GM19467 (cell line): ENCODE measurements at regions not wholly inside any gene's neighbourhood (a gene's known extent, or its start where the extent isn't known, plus 50 kb on each side); places are given as distances from the start of the nearest gene placed in this dataset.
"Not testable (repeated sequence)": the region's sequence is repeated elsewhere in the genome, so short reads cannot be mapped to it uniquely, and the experiment has no call there.

Experiments used
- ATAC-seq: cut with Tn5 transposase; IDR thresholded peaks from one replicate; pipeline ENCODE4 v1.9.1; 2021; ENCODE audit warnings: mild to moderate bottlenecking, moderate library complexity; ENCODE audit not compliant: unreplicated experiment

DNA sequence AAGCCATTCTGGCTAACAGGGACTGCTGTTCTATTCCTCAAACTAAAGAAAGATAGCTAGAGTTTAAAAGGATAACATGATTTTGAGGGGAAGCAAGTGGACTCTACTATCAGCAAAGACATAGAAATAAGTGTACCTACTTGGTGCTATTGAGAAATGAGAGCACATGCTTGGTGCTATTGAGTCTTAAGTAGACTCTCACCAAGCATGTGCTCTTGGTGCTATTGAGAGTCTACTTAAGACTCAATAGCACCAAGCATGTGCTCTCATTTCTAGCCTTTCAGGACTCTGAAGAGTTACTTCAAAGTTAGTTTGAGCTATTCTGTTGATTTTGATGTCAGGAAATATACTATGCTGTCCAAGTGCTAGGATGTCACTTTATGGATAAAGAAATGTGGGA lies 733.0 kb upstream of the ZWINT start:
- ATAC-seq, result no peak

DNA sequence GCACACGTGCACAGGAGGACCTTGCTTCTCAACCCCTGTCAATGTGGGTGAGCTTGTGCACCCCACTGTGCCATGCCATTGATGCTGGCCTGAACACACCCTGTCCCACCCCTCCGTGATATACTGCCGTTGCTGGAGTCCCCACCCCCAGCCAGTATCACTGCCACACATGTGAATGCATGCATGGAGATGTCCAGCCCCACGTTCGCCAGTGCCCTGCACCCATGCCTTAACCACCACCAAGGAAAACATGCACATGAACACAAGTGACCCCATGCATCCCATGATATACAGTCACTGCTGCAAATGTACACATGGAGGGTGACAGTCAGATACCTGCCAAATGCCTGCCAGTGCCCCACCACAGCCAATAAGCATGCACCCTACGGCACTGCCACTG lies 692.5 kb upstream of the ZWINT start:
- no peak for ATAC-seq

DNA sequence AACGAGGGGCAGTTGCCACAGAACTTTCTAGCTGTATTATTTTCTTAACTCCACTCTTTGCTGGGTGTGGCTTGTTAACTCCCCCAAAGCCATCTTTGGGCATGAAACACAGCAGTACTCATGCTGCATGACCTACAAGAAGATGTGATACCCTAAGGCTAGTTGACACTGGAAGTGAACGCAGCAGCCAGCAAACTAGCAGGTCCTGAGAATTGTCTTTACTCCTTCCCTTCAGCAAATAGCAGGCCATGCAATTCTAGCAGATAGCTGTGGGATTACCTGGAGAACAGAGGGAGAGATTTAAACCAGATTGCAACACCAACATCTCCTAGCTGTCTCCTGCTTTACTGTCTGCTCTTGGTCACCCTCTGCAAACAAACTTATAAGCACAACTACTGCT lies 688.0 kb upstream of the ZWINT start:
- ATAC-seq, result no peak

DNA sequence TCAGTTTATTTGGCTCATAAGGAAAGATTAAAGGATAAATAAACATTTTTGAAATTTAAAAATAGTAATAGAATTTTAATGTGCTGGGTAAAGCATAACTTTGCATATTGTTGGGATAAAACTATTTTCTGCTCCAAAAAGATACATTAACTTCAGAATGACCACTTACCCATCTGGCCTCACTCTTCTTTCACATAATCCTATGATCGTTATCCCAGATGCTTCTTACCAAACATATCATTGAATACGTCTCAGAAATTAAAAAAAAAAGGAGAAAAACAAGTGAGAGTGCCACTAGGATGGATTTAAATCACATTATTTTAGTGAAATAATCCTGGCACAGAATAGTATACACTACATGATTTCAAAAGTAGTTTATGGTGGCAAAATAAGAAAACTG lies 677.5 kb upstream of the ZWINT start:
- ATAC-seq, result no peak

DNA sequence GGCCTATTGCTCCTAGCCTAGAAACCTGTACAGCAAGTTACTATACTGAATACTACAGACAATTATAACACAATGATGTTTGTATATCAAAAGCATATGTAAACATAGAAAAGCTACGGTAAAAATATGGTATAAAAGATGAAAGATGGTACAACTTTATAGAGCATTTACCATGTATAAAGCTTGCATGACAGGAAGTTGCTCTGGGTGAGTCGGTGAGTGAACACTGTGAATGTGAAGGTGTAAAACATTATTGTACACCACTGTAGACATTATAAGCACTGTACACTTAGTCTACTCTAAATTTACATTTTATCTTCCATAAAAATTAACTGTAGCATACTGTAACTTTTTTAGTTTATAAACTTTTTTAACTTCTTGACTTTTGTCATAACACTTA lies 674.3 kb upstream of the ZWINT start:
- ATAC-seq, result no peak

DNA sequence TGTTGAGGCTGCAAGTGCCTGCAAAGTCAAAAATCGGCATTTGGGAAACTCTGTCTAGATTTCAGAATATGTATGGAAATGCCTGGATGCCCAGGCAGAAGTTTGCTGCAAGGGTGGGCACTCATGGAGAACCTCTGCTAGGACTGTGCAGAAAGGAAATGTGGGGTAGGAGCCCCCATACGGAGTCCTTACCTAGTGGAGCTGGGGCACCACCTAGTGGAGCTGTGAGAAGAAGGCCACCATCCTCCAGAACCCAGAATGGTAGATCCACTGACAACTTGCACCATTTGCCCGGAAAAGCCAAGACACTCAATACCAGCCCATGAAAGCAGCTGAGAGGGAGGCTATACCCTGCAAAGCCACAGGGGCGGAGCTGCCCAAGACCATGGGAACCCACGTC lies 671.2 kb upstream of the ZWINT start:
- ATAC-seq, result not testable (repeated sequence)

DNA sequence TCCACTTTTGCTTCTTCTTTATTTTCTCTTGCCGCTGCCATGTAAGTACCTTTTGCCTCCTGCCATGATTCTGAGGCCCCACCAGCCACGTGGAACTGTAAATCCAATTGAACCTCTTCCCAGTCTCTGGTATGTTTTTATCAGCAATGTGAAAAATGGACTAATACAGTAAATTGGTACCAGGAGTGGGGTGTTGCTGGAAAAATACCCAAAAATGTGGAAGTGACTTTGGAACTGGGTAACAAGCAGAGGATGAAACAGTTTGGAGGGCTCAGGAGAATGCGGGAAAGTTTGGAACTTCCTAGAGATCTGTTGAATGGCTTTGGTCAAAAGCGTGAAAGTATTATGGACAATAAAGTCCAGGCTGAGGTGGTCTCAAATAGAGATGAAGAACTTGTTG lies 670.3 kb upstream of the ZWINT start:
- ATAC-seq, result no peak

DNA sequence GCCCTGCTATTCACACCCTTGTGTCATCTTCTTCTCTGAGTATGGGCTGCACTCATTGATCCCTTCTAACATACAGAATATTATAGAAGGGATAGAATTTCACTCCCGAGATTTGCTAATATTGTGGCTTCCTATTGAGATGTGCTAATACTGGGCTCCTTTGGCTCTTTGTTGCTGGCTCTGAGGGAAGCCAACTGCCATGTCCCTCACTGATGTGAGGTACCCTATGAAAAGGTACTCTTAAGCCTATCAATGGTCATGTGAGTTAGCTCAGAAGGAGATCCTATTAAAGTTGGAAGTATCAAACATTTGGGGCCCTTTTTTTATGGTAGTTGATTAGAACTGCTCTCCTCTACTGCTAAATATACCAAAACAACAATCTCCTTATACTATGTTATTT lies 665.2 kb upstream of the ZWINT start:
- ATAC-seq, result no peak

DNA sequence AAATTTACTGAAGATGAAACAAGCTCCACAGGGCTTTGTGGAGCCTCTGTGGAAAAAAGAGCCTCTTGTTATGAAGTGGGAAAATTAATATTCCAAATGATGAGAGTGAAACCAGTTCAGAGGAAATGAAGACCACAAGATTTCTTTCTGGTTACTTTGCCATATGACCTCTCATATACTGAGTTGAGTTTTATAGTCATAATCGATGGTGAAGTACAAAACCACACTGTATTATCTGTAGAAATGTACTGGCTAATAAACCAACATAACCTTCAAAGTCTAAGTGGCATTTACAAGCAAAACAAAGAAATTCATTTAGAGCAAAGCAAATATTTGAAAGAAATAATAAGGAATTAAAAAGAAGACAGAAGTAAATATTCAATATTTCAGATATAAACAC lies 662.6 kb upstream of the ZWINT start:
- no peak for ATAC-seq

DNA sequence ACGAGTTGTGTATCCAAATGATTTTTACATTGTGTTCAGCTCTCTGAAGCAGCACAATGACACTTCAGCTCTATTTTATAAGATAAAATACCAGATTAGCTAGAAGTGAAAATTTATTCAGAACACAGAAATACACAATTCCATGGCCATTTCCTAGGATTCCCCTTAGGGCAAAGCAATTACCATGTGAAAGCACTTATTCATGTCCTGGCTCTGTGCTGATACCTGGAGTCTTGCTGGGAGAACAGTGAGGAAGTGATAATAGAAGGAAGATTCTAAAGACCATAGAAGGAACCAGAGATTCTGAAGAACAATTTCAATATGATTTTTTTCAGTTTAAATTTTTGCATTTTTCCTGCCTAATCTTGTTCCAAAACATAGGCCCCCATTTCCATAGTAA lies 657.4 kb upstream of the ZWINT start:
- no peak for ATAC-seq

DNA sequence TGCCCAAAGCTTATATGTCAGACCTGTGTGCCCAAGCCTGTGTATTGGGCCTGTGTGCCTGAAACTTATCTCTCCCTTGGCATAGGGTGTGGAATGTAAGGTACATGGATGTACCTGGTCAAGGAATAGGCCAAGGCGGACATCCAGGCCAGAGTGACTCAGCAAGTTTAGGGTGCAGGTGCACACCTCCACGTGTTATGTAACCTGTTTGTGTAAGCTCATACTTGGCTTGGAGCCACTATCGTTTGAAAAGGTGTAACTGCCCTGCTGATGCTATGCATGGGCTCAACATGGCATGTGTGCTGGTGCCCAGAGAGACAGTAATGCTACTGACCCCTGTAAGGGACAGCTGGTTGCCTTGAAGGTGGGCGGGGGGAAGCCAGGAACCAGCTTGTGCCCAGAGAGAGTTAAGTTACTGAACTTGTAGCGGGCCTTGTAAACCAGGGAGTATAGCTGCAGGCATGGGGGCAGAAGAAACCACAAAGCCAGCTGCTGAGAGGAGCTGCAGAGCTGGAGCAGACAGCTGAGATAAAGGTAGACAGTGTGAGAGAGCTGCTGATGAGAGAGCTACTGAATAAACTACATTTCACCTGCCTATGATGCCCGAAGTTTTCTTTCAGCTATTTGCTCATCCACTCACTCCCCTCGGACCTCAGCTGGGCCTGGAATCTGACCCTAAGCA lies 656.4 kb upstream of the ZWINT start:
- ATAC-seq, result no peak

DNA sequence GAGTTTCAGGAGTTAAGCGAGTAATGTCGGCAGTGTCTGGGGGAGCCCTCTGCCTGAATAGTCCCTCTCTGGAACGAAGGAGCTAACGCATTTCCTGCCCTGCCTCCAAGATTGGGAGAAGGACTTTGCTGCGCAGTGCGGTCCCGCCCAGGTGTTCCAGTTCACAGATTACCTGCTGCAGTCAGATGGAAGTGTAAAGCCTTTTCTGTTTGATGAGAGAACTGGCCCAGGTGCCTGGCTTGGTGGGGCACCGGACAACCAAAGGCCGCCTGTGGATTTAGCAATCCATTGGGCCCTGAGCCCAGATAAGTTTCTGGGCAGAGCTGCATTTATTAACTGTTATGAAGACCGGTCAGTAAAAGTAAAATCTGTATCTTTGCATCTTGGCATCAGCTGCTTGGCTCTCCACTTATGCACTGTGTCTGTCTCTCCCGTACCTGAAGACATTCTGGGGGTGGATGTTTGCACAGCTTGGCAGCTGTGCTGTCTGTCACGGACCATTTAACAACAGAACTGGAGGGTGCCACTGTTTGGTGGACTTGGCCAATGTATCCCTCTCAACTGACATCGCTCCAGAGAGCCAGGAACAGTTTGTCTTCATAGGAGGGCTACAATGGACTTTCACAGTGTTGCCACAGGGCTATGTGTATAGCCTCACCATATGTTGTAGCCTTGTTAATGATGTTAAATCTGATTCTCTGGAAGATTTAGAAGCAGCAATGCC lies 654.7 kb upstream of the ZWINT start:
- no peak for ATAC-seq

DNA sequence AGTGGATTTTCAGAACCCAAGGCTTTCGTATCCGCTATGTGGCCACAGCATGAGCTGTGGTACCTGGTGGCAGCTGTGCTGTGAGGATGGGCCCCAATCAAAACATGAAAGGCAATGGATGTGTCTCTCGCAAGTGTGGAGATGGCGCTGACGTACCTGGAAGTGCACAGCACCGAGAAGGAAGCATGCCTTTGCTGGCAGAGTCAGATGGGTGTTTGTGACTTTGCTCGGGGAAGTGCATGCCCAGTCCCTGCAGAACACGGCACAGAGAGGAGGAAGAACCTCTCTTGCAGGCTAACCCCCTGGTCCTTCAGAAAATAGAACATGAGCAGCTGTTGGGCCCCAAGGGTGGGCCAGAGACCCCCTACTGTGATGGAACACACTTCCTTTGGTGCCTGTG lies 654.1 kb upstream of the ZWINT start:
- ATAC-seq, result no peak

DNA sequence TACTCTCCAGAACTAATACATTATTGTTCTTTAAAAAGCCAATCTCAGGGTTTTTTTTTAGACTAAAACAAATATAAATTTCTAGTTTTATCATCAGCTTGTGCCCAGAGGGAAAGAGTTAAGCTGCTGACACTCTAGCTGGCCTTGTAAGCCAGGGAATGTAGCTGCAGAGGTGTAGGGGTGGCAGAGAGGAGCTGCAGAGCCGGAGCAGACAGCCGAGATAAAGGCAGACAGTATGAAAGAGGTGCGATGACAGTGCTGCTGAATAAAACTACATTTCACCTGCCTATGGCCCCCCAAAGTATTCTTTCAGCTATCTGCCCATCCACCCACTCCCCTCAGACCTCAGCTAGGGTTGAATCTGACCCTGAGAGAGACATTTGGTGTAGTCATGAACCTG lies 653.7 kb upstream of the ZWINT start:
- ATAC-seq, result no peak

DNA sequence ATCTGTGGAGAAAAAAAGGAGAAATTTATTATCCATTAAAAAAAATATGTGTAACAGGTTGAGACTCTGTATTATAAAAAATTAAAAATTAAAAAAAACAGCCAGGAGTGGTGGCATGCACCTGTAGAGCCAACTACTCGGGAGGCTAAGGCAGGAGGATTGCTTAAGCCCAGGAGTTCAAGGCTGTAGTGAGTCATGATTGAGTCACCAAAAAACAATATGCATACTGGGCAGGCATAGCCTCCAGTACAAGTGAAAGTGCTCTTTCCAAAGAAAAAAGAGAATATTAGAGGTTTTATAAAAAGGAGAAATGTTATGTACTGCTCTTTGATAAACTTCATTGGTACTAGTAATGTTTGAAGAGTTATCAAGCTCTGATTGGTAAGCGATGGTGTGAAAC lies 647.1 kb upstream of the ZWINT start:
- ATAC-seq, result no peak

DNA sequence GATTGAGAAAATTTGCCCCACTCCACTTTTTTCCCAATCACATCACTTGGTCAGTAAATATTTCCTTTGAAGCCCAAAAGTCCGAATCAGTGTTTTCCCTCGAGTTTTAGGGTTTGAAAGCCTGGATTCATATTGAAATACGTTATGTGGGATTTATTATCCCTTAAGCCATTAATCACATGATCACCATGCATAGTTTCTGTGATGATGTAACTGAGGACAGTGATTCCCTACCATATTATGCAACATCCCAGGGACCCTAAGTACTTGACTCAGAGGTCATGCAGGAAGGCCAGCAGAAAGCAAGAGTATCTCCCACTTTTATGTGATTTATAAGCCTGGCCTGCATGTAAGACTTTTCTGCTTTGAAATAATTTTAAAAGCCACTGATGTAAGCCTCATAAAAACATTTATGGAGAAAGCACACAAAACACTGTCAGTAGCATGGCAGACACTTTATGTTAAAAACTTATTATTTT lies 630.6 kb upstream of the ZWINT start:
- ATAC-seq, result no peak

DNA sequence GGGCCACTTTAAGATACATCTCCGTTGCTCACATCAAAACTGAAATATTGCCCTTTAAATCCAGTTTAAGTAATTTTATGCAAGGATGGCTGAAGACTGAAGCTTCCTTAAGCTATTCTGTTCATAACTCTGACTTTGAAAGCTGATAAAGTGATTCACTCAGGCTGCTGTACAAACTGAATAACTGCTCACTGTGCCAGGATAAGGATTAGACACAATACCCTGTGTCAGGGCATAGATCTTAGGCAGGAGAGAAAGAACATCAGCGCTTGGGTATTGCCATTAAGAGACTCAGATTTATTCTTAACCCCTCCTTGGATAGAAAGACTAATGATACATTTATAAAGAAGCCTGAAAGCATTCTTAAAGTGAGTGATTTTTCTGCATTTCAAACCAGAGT lies 614.5 kb upstream of the ZWINT start:
- no peak for ATAC-seq

DNA sequence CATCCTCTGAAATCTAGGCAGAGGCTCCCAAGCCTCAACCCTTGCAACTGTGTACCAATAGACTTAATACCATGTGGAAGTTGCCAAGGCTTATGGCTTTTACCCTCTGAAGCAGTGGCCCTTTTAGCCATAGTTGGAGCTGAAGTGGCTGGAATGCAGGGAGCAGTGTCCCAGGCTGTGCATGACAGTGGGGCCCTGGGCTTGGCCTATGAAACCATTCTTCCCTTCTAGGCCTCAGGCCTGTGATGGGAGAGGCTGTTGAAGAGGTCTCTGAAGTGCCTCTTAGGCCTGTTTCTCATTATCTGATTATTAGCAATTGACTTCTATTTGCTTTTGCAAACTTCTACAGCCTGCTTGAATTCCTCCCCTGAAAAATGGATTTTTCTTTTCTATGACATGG lies 612.7 kb upstream of the ZWINT start:
- ATAC-seq, result no peak

DNA sequence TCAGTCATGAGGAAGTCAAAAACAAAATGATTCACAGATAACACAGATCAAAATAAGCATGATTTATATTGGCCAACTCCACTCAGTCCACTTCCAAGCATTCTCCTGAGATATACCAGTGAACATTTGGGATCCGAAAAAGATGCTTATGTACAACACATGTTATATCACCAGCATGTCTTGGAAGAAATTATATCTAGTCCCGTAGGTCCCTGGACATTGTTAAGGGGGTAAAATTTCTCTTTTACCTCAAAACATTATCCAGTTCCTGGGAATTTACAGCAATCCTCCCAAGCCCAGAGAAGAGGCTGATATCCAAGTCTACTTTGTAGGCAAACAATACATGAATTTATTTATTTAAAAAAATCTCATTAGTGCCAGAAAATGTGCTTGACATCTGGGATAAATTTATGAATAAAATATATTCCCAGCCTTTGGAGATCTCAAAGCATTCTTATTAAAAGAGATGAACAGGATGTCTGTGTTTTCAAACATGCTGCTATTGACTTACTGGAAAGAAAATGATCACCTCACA lies 582.2 kb upstream of the ZWINT start:
- ATAC-seq, result no peak

DNA sequence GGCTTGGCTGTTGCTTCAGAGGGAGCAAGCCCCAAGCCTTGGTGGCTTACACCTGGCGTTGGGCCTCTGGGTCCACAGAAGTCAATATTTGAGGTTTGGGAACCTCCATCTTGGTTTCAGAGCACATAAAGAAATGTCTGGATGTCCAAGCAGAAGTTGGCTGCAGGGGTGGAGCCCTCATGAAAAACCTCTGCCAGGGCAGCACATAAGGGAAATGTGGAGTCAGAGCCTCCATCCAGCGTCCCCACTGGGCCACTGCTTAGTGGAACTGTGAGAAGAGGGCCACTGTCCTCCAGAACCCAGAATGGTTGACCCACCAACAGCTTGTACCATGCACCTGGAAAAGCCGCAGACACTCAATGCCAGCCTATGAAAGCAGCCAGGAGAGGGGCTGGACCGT lies 573.5 kb upstream of the ZWINT start:
- no peak for ATAC-seq

DNA sequence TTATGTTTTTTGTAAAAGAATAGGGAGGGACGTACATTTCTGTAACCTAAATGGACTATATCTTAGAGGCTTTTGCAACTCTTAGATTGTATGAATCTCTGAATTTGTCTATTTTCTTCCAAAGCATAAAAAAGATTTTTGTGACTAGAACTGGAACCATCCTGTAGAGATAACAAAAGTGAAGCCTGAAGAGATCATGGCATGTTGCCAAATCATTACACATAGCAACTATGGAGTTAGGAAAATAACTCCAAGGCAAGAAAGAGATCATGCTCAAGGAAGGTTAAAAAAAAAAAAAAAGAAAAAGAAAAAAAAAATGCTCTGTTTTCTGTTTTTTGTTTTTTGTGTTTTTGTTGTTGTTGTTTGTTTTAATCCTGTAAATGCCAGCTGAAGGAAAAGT lies 567.7 kb upstream of the ZWINT start:
- ATAC-seq, result no peak

DNA sequence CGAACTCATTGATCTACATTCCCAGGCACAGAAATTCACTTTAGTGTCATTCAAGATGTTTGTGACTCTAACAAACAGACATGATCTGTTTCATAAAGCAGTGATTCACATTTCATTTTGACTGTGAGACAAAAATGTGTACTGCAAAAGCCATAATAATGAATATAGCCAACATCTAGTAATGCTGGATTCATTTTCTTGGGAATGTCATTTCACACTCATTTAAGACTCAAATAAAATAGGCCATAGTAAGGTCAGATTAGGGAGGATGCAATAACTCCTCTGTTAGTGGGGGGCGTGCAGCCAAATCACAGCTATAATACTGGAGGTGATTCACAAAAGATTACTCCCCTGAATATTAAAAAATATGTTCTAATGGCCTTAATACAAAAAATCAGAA lies 566.6 kb upstream of the ZWINT start:
- no peak for ATAC-seq
